ENCODE measurements at regions not wholly inside any gene's neighbourhood (a gene's known extent, or its start where the extent isn't known, plus 50 kb on each side); places are given as distances from the start of the nearest gene placed in this dataset.

DNA sequence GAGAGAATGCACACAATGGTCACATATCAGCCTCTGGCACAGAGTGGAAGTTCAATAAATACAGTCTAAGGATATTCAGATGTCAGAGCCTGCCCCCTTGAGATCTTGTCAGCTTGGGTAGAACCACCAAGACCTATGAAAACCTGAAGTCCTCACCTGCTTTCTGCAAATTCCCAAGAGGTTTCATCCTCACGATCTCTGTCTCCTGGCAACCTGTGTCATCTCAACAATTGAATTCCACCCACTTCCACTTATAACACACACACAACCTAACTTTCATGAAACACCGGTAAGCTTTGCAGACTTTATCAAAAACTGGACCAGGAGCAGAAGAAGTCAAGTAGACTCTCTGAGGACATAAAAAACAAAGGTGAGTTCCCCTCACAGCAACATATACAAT is 151.6 kb upstream of the SLC30A5 start:
- TF ChIP-seq, protein P1, sequence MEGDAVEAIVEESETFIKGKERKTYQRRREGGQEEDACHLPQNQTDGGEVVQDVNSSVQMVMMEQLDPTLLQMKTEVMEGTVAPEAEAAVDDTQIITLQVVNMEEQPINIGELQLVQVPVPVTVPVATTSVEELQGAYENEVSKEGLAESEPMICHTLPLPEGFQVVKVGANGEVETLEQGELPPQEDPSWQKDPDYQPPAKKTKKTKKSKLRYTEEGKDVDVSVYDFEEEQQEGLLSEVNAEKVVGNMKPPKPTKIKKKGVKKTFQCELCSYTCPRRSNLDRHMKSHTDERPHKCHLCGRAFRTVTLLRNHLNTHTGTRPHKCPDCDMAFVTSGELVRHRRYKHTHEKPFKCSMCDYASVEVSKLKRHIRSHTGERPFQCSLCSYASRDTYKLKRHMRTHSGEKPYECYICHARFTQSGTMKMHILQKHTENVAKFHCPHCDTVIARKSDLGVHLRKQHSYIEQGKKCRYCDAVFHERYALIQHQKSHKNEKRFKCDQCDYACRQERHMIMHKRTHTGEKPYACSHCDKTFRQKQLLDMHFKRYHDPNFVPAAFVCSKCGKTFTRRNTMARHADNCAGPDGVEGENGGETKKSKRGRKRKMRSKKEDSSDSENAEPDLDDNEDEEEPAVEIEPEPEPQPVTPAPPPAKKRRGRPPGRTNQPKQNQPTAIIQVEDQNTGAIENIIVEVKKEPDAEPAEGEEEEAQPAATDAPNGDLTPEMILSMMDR (IDR thresholded peaks at IDR 0.05; ENCODE audit: borderline replicate concordance, extremely low read depth, low read length, poor library complexity, severe bottlenecking), result no peak
- no peak for TF ChIP-seq EZH2 (IDR thresholded peaks at IDR 0.05; ENCODE audit: borderline replicate concordance, low read depth, low read length, severe bottlenecking)

Measured in DND-41 (cell line).